Left ventricle myocardium inferior (tissue), 1 donor: ENCODE measurements at regions not wholly inside any gene's neighbourhood (a gene's known extent, or its start where the extent isn't known, plus 50 kb on each side); places are given as distances from the start of the nearest gene placed in this dataset.
"Not testable (repeated sequence)": the region's sequence is repeated elsewhere in the genome, so short reads cannot be mapped to it uniquely, and the experiment has no call there.

Experiments
- DNase-seq: peaks from one replicate; pipeline ENCODE4 v3.0.0-alpha.2; 2020
- H3K27ac ChIP-seq: fragments of 200-600 bp; replicated peaks from 2 replicates; pipeline ENCODE4 v1.8.0; 2021
- H3K27me3 ChIP-seq: fragments of 200-600 bp; 2 replicates; pipeline ENCODE4 v1.8.0; 2021; ENCODE audit warnings: low read depth
- H3K36me3 ChIP-seq: fragments of 200-600 bp; 2 replicates; pipeline ENCODE4 v1.8.0; 2021
- H3K4me1 ChIP-seq: fragments of 200-600 bp; 2 replicates; pipeline ENCODE4 v1.8.0; 2021
- H3K4me3 ChIP-seq: fragments of 200-600 bp; 2 replicates; pipeline ENCODE4 v1.8.0; 2021; ENCODE audit warnings: mild to moderate bottlenecking, moderate library complexity
- H3K9me3 ChIP-seq: fragments of 200-600 bp; replicated peaks from 2 replicates; pipeline ENCODE4 v1.8.0; 2021
- CTCF ChIP-seq: fragments of 200-600 bp; IDR thresholded peaks from 2 replicates; pipeline ENCODE4 v1.8.0; 2021; ENCODE audit warnings: antibody characterized with exemption, mild to moderate bottlenecking, borderline replicate concordance
- intact Hi-C: fragments of 100-400 bp; cut with micrococcal nuclease; formaldehyde crosslinking; loops from one replicate; pipeline ENCODE4 v1.11.0; 2022
- donor health status: DM: no; HTN: yes; CAD: no; lungs with severe emphysema.

DNA sequence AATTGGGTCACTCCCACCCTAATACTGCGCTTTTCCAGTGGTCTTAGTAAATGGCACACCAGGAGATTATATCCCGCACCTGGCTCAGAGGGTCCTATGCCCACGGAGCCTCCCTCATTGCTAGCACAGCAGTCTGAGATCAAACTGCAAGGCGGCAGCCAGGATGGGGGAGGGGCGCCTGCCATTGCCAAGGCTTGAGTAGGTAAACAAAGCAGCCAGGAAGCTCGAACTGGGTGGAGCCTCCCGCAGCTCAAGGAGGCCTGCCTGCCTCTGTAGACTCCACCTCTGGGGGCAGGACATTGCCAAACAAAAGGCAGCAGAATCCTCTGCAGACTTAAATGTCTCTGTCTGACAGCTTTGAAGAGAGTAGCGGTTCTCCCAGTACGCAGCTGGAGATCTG is 52.4 kb upstream of the PMPCB start:
- H3K27ac ChIP-seq, DNase-seq, intact Hi-C loops, H3K4me3 ChIP-seq, H3K4me1 ChIP-seq, H3K27me3 ChIP-seq, H3K36me3 ChIP-seq: not testable (repeated sequence)
- H3K9me3 ChIP-seq, result peaks cover 28% of the 10 kb centered on the region

GRCh38 chr7:103240806-103241205 is 56.4 kb upstream of the PMPCB start:
- no peak for DNase-seq
- peaks cover 16% of the 10 kb centered on the region for H3K9me3 ChIP-seq
- TF ChIP-seq CTCF, result no peak
- H3K27ac ChIP-seq, result peak overlapping the region; percentile 73
- H3K36me3 ChIP-seq, result no peaks in the 10 kb centered on the region
- no peak overlapping the region for H3K4me3 ChIP-seq
- intact Hi-C loops, result no loop called here
- no peaks in the 10 kb centered on the region for H3K27me3 ChIP-seq
- H3K4me1 ChIP-seq, result no peaks in the 10 kb centered on the region

GRCh38 chr7:103235824-103236223 is 61.4 kb upstream of the PMPCB start:
- H3K4me1 ChIP-seq, H3K9me3 ChIP-seq, H3K27me3 ChIP-seq, H3K36me3 ChIP-seq, intact Hi-C loops, DNase-seq, H3K27ac ChIP-seq, H3K4me3 ChIP-seq: not testable (repeated sequence)

- H3K27ac ChIP-seq, H3K4me1 ChIP-seq, H3K36me3 ChIP-seq, H3K4me3 ChIP-seq, DNase-seq, H3K9me3 ChIP-seq, intact Hi-C loops, H3K27me3 ChIP-seq: not testable (repeated sequence)
Measured at GRCh38 chr7:103234877-103235276, 62.4 kb upstream of the PMPCB start.

- DNase-seq, H3K4me1 ChIP-seq, H3K4me3 ChIP-seq, intact Hi-C loops, H3K27me3 ChIP-seq, H3K36me3 ChIP-seq, H3K27ac ChIP-seq, H3K9me3 ChIP-seq: not testable (repeated sequence)
Measured at GRCh38 chr7:103227787-103228186, 69.4 kb upstream of the PMPCB start.

GRCh38 chr7:103225798-103226197 is 71.4 kb upstream of the PMPCB start:
- DNase-seq, H3K36me3 ChIP-seq, H3K27ac ChIP-seq, H3K27me3 ChIP-seq, H3K9me3 ChIP-seq, intact Hi-C loops, H3K4me3 ChIP-seq, H3K4me1 ChIP-seq: not testable (repeated sequence)

DNA sequence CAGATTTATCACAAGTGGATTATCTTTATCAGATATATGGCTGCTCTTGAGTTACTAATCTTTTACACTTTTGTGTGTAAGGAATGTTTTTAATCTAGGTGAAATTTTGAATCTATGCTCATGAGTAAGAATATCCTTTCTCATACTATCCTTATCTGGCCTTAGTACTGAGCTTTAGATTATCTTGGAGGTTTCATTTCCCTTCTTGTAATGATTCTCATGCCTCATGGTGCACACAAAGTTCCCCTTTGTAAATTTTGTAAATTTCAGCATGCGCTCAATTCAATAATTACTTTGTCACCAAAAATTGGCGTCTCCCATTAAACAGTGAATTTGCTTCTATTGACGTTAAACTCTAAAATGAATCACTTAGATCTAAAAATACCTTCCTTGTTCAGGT is 74.2 kb upstream of the NAPEPLD start:
- H3K36me3 ChIP-seq, H3K27ac ChIP-seq, H3K4me1 ChIP-seq, H3K4me3 ChIP-seq, H3K27me3 ChIP-seq, intact Hi-C loops, DNase-seq: not testable (repeated sequence)
- peaks cover 11% of the 10 kb centered on the region for H3K9me3 ChIP-seq

DNA sequence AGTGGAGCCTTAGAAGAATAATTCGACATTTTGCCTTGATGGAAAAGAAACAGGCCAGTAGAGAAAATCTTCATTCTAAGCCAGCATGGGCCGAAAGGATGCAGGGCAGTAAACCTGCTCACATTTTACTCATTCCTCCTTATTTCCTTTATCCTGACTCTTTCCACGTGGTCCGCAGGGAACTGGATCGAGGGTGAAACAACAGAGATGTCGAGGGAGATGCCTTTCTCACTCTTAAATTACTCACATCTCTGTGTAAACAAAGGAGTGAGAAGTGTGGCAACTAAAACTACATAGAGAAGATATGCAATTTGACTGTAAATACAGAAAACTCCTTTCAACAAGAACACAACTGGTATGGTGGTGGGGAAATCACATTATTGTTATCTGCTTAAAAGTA is 62.1 kb upstream of the NAPEPLD start:
- H3K27ac ChIP-seq, H3K36me3 ChIP-seq, intact Hi-C loops, H3K4me1 ChIP-seq, H3K9me3 ChIP-seq, H3K4me3 ChIP-seq, DNase-seq, H3K27me3 ChIP-seq: not testable (repeated sequence)

- H3K27ac ChIP-seq, H3K4me3 ChIP-seq, DNase-seq, intact Hi-C loops, H3K9me3 ChIP-seq, H3K27me3 ChIP-seq, H3K4me1 ChIP-seq, H3K36me3 ChIP-seq: not testable (repeated sequence)
Measured at GRCh38 chr7:103199191-103199590, 50.3 kb upstream of the NAPEPLD start.
